ENCODE measurements at regions not wholly inside any gene's neighbourhood (a gene's known extent, or its start where the extent isn't known, plus 50 kb on each side); places are given as distances from the start of the nearest gene placed in this dataset.

- TF ChIP-seq EZH2 (IDR thresholded peaks at IDR 0.05; ENCODE audit: insufficient read depth, poor library complexity, severe bottlenecking) (no peak), EZH2phosphoT487 (IDR thresholded peaks at IDR 0.05; ENCODE audit: insufficient read depth, low read depth) (no peak)
Observed at GRCh38 chr2:199042660-199043379, 414.9 kb downstream of the SATB2 start.
